ENCODE measurements at regions not wholly inside any gene's neighbourhood (a gene's known extent, or its start where the extent isn't known, plus 50 kb on each side); places are given as distances from the start of the nearest gene placed in this dataset.

- Histone ChIP-seq H4K91ac (ENCODE audit: low read length) (no peak overlapping the region), H3K4me2 (ENCODE audit: low read length, poor library complexity, severe bottlenecking) (no peak overlapping the region), H4K8ac (ENCODE audit: low read length) (no peak overlapping the region), H2AK5ac (ENCODE audit: low read length, severe bottlenecking) (no peak overlapping the region), H3K18ac (ENCODE audit: low read depth in 1 of 2, low read length in 2 of 2) (no peak overlapping the region), H3K23ac (ENCODE audit: low read length in 2 of 2) (no peak overlapping the region), H3K9ac (ENCODE audit: low read length) (no peak overlapping the region), H3K4me3 (ENCODE audit: insufficient read depth in 1 of 2, low read depth in 1 of 2, low read length in 2 of 2) (no peak overlapping the region), H3K27me3 (ENCODE audit: control insufficient read depth in 1 of 2, insufficient read depth in 1 of 2, low read length in 2 of 2) (no peaks in the 10 kb centered on the region), H3K27ac (ENCODE audit: low read length, poor library complexity, severe bottlenecking) (no peak overlapping the region), H3K36me3 (ENCODE audit: control insufficient read depth in 1 of 2, insufficient read depth in 2 of 2, low read depth in 1 of 2, low read length in 2 of 2) (no peaks in the 10 kb centered on the region), H2BK5ac (ENCODE audit: low read depth, low read length, poor library complexity, severe bottlenecking) (no peak overlapping the region), H2BK12ac (ENCODE audit: low read length in 2 of 2) (no peak overlapping the region), H2AFZ (ENCODE audit: low read depth, low read length) (peak overlapping the region; percentile 23), H3K4me1 (ENCODE audit: control insufficient read depth, insufficient read depth, low read depth, low read length) (no peaks in the 10 kb centered on the region), H2BK15ac (ENCODE audit: low read depth, poor library complexity, severe bottlenecking) (no peak overlapping the region), H3K79me1 (replicated peaks; ENCODE audit: low read length, poor library complexity, severe bottlenecking) (no peaks in the 10 kb centered on the region), H3K14ac (ENCODE audit: low read length in 2 of 2) (no peak overlapping the region), H3K4ac (ENCODE audit: low read depth in 1 of 2, low read length in 2 of 2) (no peak overlapping the region), H3K9me3 (ENCODE audit: control insufficient read depth, low read length) (peaks cover 3% of the 10 kb centered on the region), H2BK120ac (ENCODE audit: low read depth, low read length) (no peak overlapping the region)
- DNase-seq = no peak
- no CpG with 5 or more reads among the region's 3 CpGs for WGBS
Observed at GRCh38 chr4:33579951-33580350, 2664.4 kb downstream of the ARAP2 start.

GRCh38 chr4:33592701-33593100 is 2651.6 kb downstream of the ARAP2 start:
- H3K4ac ChIP-seq (ENCODE audit: low read depth in 1 of 2, low read length in 2 of 2) = no peak overlapping the region
- H3K4me2 ChIP-seq (ENCODE audit: low read length, poor library complexity, severe bottlenecking) = no peak overlapping the region
- no peak overlapping the region for H2AK5ac ChIP-seq (ENCODE audit: low read length, severe bottlenecking)
- no peaks in the 10 kb centered on the region for H3K79me1 ChIP-seq (replicated peaks; ENCODE audit: low read length, poor library complexity, severe bottlenecking)
- H3K4me3 ChIP-seq (ENCODE audit: insufficient read depth in 1 of 2, low read depth in 1 of 2, low read length in 2 of 2) = no peak overlapping the region
- no peak overlapping the region for H4K8ac ChIP-seq (ENCODE audit: low read length)
- H3K4me1 ChIP-seq (ENCODE audit: control insufficient read depth, insufficient read depth, low read depth, low read length) = no peaks in the 10 kb centered on the region
- no peak overlapping the region for H2BK12ac ChIP-seq (ENCODE audit: low read length in 2 of 2)
- H3K23ac ChIP-seq (ENCODE audit: low read length in 2 of 2) = no peak overlapping the region
- H2BK120ac ChIP-seq (ENCODE audit: low read depth, low read length) = no peak overlapping the region
- H3K9ac ChIP-seq (ENCODE audit: low read length) = no peak overlapping the region
- no peaks in the 10 kb centered on the region for H3K36me3 ChIP-seq (ENCODE audit: control insufficient read depth in 1 of 2, insufficient read depth in 2 of 2, low read depth in 1 of 2, low read length in 2 of 2)
- no peaks in the 10 kb centered on the region for H3K27me3 ChIP-seq (ENCODE audit: control insufficient read depth in 1 of 2, insufficient read depth in 1 of 2, low read length in 2 of 2)
- H3K14ac ChIP-seq (ENCODE audit: low read length in 2 of 2) = no peak overlapping the region
- no peak overlapping the region for H3K27ac ChIP-seq (ENCODE audit: low read length, poor library complexity, severe bottlenecking)
- WGBS = 89% methylated on average over 2 of the region's 2 CpGs
- no peak overlapping the region for H4K91ac ChIP-seq (ENCODE audit: low read length)
- peak overlapping the region; percentile 52 for H2BK15ac ChIP-seq (ENCODE audit: low read depth, poor library complexity, severe bottlenecking)
- H2AFZ ChIP-seq (ENCODE audit: low read depth, low read length) = no peak overlapping the region
- no peak for DNase-seq
- no peak overlapping the region for H2BK5ac ChIP-seq (ENCODE audit: low read depth, low read length, poor library complexity, severe bottlenecking)
- H3K18ac ChIP-seq (ENCODE audit: low read depth in 1 of 2, low read length in 2 of 2) = no peak overlapping the region
- peaks cover 56% of the 10 kb centered on the region for H3K9me3 ChIP-seq (ENCODE audit: control insufficient read depth, low read length)

- Histone ChIP-seq H3K4me1 (ENCODE audit: control insufficient read depth, insufficient read depth, low read depth, low read length) (no peaks in the 10 kb centered on the region), H2BK15ac (ENCODE audit: low read depth, poor library complexity, severe bottlenecking) (no peak overlapping the region), H3K36me3 (ENCODE audit: control insufficient read depth in 1 of 2, insufficient read depth in 2 of 2, low read depth in 1 of 2, low read length in 2 of 2) (no peaks in the 10 kb centered on the region), H3K14ac (ENCODE audit: low read length in 2 of 2) (no peak overlapping the region), H3K79me1 (replicated peaks; ENCODE audit: low read length, poor library complexity, severe bottlenecking) (no peaks in the 10 kb centered on the region), H2AFZ (ENCODE audit: low read depth, low read length) (no peak overlapping the region), H2BK12ac (ENCODE audit: low read length in 2 of 2) (peak overlapping the region in 1 of 2 experiments; percentile 4), H3K27ac (ENCODE audit: low read length, poor library complexity, severe bottlenecking) (no peak overlapping the region), H3K4me2 (ENCODE audit: low read length, poor library complexity, severe bottlenecking) (no peak overlapping the region), H3K9ac (ENCODE audit: low read length) (no peak overlapping the region), H3K9me3 (ENCODE audit: control insufficient read depth, low read length) (peaks cover 5% of the 10 kb centered on the region), H3K4me3 (ENCODE audit: insufficient read depth in 1 of 2, low read depth in 1 of 2, low read length in 2 of 2) (no peak overlapping the region), H3K4ac (ENCODE audit: low read depth in 1 of 2, low read length in 2 of 2) (no peak overlapping the region), H4K8ac (ENCODE audit: low read length) (no peak overlapping the region), H2BK5ac (ENCODE audit: low read depth, low read length, poor library complexity, severe bottlenecking) (no peak overlapping the region), H3K23ac (ENCODE audit: low read length in 2 of 2) (no peak overlapping the region), H3K27me3 (ENCODE audit: control insufficient read depth in 1 of 2, insufficient read depth in 1 of 2, low read length in 2 of 2) (no peaks in the 10 kb centered on the region), H2BK120ac (ENCODE audit: low read depth, low read length) (no peak overlapping the region), H4K91ac (ENCODE audit: low read length) (no peak overlapping the region), H3K18ac (ENCODE audit: low read depth in 1 of 2, low read length in 2 of 2) (no peak overlapping the region), H2AK5ac (ENCODE audit: low read length, severe bottlenecking) (no peak overlapping the region)
- no peak for DNase-seq
- WGBS = 88% methylated on average over 8 of the region's 8 CpGs
Observed at GRCh38 chr4:33606951-33607350, 2637.4 kb downstream of the ARAP2 start.

GRCh38 chr4:33616121-33616520 is 2628.2 kb downstream of the ARAP2 start:
- no peaks in the 10 kb centered on the region for H3K36me3 ChIP-seq (ENCODE audit: control insufficient read depth in 1 of 2, insufficient read depth in 2 of 2, low read depth in 1 of 2, low read length in 2 of 2)
- H3K4me1 ChIP-seq (ENCODE audit: control insufficient read depth, insufficient read depth, low read depth, low read length) = no peaks in the 10 kb centered on the region
- no peak overlapping the region for H4K91ac ChIP-seq (ENCODE audit: low read length)
- H3K79me1 ChIP-seq (replicated peaks; ENCODE audit: low read length, poor library complexity, severe bottlenecking) = no peaks in the 10 kb centered on the region
- H2AFZ ChIP-seq (ENCODE audit: low read depth, low read length) = no peak overlapping the region
- no peak overlapping the region for H2BK5ac ChIP-seq (ENCODE audit: low read depth, low read length, poor library complexity, severe bottlenecking)
- H3K23ac ChIP-seq (ENCODE audit: low read length in 2 of 2) = no peak overlapping the region
- H3K9me3 ChIP-seq (ENCODE audit: control insufficient read depth, low read length) = peaks cover 6% of the 10 kb centered on the region
- H3K14ac ChIP-seq (ENCODE audit: low read length in 2 of 2) = no peak overlapping the region
- no peak overlapping the region for H2BK15ac ChIP-seq (ENCODE audit: low read depth, poor library complexity, severe bottlenecking)
- H2BK120ac ChIP-seq (ENCODE audit: low read depth, low read length) = no peak overlapping the region
- H3K9ac ChIP-seq (ENCODE audit: low read length) = no peak overlapping the region
- no peak overlapping the region for H3K18ac ChIP-seq (ENCODE audit: low read depth in 1 of 2, low read length in 2 of 2)
- no peak overlapping the region for H2AK5ac ChIP-seq (ENCODE audit: low read length, severe bottlenecking)
- no peak overlapping the region for H4K8ac ChIP-seq (ENCODE audit: low read length)
- no peak overlapping the region for H3K4me2 ChIP-seq (ENCODE audit: low read length, poor library complexity, severe bottlenecking)
- 86% methylated on average over 2 of the region's 2 CpGs for WGBS
- DNase-seq = no peak
- no peak overlapping the region for H3K4me3 ChIP-seq (ENCODE audit: insufficient read depth in 1 of 2, low read depth in 1 of 2, low read length in 2 of 2)
- H3K27me3 ChIP-seq (ENCODE audit: control insufficient read depth in 1 of 2, insufficient read depth in 1 of 2, low read length in 2 of 2) = no peaks in the 10 kb centered on the region
- H2BK12ac ChIP-seq (ENCODE audit: low read length in 2 of 2) = no peak overlapping the region
- H3K4ac ChIP-seq (ENCODE audit: low read depth in 1 of 2, low read length in 2 of 2) = no peak overlapping the region
- H3K27ac ChIP-seq (ENCODE audit: low read length, poor library complexity, severe bottlenecking) = no peak overlapping the region
